Endothelial cell of umbilical vein (primary cell): ENCODE measurements at regions not wholly inside any gene's neighbourhood (a gene's known extent, or its start where the extent isn't known, plus 50 kb on each side); places are given as distances from the start of the nearest gene placed in this dataset.

Source experiments
- EZH2 ChIP-seq: IDR thresholded peaks from 2 replicates; pipeline ENCODE4 v1.6.1; 2012; ENCODE audit warnings: borderline replicate concordance, low read depth, mild to moderate bottlenecking, moderate library complexity, low read length, inconsistent platforms; ENCODE audit not compliant: severe bottlenecking
- FOS ChIP-seq: IDR thresholded peaks from 2 replicates; pipeline ENCODE4 v1.6.1; 2011; ENCODE audit warnings: mild to moderate bottlenecking, low read length, moderate library complexity, borderline replicate concordance; ENCODE audit not compliant: insufficient read depth
- GATA2 ChIP-seq: IDR thresholded peaks from 2 replicates; pipeline ENCODE4 v1.7.0; 2011; ENCODE audit warnings: low read depth, mild to moderate bottlenecking, moderate library complexity, mixed read lengths, low read length; ENCODE audit not compliant: insufficient read length, insufficient read depth
- POLR2A ChIP-seq: IDR thresholded peaks from 2 replicates; pipeline ENCODE4 v1.6.1; 2012; ENCODE audit warnings: low read depth, mild to moderate bottlenecking, control low read depth, low read length
- TF ChIP-seq, protein P1 (sequence below), 2 donors: IDR thresholded peaks; 1 replicate in 1 of 2; 2 replicates in 1 of 2; pipeline ENCODE4 v1.5.1; 2011; ENCODE audit warnings: low read length in 2 of 2, mild to moderate bottlenecking in 2 of 2, moderate library complexity in 2 of 2, control low read depth in 1 of 2, inconsistent platforms in 1 of 2, low read depth in 1 of 2; ENCODE audit not compliant: insufficient read depth in 1 of 2; ENCODE audit errors: extremely low read depth in 1 of 2

DNA sequence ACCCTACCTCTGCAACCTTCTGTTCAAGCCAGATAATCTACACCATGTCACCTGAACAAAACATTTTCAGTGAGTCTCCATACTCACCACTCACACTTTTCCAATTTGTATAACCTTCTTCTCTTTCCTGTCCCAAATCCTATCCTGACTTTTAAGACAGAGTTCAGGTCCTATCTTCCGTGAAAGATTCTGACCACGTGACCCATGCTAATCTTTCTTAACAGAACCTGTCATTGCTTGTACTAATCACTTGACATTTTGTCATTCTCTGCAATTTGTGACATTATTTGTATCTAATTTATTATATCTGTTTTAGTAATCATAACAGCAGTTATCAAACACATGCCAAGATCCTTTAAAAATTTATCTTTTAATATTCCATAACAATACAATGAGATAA, 132.5 kb upstream of the PRLR start:
- TF ChIP-seq, protein P1, sequence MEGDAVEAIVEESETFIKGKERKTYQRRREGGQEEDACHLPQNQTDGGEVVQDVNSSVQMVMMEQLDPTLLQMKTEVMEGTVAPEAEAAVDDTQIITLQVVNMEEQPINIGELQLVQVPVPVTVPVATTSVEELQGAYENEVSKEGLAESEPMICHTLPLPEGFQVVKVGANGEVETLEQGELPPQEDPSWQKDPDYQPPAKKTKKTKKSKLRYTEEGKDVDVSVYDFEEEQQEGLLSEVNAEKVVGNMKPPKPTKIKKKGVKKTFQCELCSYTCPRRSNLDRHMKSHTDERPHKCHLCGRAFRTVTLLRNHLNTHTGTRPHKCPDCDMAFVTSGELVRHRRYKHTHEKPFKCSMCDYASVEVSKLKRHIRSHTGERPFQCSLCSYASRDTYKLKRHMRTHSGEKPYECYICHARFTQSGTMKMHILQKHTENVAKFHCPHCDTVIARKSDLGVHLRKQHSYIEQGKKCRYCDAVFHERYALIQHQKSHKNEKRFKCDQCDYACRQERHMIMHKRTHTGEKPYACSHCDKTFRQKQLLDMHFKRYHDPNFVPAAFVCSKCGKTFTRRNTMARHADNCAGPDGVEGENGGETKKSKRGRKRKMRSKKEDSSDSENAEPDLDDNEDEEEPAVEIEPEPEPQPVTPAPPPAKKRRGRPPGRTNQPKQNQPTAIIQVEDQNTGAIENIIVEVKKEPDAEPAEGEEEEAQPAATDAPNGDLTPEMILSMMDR (IDR thresholded peaks at IDR 0.05; ENCODE audit: extremely low read depth in 1 of 2, insufficient read depth in 1 of 2, low read depth in 1 of 2, low read length in 2 of 2), result no peak
- TF ChIP-seq POLR2A, result no peak
- TF ChIP-seq EZH2, result no peak
- TF ChIP-seq FOS, result no peak
- no peak for TF ChIP-seq GATA2
